ENCODE measurements at regions not wholly inside any gene's neighbourhood (a gene's known extent, or its start where the extent isn't known, plus 50 kb on each side); places are given as distances from the start of the nearest gene placed in this dataset.
"Not testable (repeated sequence)": the region's sequence is repeated elsewhere in the genome, so short reads cannot be mapped to it uniquely, and the experiment has no call there.

DNA sequence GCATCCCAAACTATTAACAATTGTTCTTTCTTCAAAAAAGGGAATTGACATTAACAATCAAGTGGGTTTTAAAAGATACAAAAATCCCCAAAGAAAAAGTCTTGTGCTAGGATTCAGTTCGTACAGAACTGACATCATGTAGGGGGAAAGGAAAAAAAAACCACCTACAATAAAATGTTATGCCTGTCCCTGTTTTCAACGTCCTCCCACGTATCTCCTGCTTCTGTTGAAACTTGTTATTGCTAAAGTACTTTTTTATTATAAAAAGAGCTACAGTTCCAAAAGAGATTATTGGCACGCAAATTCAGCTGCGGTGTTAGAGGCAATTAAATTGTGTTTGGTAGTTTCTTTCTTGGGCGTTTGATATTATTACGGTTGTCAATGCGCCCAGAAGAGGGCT is 102.8 kb upstream of the PHACTR1 start:
- DNase-seq = no peak

DNA sequence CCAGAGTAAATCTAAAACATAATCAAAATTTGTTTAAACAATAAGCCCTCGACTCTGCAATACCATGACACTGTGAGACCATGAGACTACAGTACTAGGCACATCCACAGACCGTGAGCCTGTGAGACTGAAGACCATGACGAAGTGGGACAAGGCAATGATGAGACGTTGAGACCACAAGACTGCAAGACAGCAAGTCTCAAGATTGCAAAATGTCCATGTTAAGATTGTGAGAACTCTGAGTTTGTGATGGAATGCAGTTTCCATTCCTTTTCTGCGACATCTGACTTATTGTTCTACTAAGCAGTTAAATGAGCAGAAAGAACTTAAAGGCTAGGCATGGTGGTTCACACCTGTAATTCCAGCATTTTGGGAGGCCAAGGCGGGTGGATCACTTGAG is 102.1 kb upstream of the PHACTR1 start:
- DNase-seq = no peak

DNA sequence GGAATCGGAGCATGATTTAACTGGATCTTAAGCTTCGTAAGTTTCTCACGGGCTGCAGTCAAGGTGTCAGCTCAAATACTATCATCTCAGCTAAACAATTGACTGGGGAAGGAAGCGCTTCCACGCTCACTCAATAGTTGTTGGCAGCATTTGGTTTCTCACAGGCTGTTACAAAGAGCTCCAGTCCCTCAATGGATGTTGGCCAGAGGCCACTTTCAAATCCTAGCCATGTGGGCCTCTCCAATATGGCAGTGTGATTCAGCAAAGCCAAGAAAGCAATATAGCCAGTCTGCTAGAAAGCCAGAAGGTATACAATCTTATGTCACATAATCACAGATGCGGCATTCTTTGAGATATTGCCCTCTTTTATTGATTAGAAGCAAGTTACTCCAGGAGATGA is 98.3 kb upstream of the PHACTR1 start:
- no peak for DNase-seq

DNA sequence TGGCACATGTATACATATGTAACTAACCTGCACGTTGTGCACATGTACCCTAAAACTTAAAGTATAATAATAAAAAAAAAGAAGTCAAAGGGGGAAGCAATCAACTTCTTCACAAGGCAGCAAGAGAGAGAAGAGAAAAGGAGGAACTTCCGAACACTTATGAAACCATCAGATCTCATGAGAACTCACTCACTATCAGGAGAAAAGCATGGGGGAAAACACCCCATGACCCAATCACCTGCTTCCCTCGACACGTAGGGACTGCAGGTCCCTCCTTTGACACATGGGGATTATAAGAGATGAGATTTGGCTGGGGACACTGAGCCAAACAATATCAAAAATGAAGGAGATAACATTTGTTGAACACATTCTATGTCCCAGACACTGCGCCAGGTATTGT is 94.8 kb upstream of the PHACTR1 start:
- DNase-seq = no peak

DNA sequence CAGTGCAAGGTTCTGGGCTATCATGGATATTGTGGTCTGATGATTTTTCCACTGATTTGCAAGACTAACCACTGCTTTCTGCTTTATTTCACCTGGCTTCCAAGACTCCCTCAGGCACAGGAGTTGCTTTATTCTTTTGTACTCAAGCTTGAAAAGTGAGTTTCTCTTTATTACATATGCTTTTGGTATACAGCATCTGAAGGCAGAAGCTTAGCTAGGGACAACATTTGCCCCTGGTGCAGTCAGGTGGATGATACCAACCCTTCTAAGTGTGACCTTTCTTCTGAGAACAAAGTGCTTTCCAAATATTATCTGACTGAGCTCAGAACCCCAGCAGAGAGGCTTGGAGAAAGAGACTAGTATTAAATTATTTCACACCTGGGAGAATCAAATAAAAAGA is 94.0 kb upstream of the PHACTR1 start:
- no peak for DNase-seq

DNA sequence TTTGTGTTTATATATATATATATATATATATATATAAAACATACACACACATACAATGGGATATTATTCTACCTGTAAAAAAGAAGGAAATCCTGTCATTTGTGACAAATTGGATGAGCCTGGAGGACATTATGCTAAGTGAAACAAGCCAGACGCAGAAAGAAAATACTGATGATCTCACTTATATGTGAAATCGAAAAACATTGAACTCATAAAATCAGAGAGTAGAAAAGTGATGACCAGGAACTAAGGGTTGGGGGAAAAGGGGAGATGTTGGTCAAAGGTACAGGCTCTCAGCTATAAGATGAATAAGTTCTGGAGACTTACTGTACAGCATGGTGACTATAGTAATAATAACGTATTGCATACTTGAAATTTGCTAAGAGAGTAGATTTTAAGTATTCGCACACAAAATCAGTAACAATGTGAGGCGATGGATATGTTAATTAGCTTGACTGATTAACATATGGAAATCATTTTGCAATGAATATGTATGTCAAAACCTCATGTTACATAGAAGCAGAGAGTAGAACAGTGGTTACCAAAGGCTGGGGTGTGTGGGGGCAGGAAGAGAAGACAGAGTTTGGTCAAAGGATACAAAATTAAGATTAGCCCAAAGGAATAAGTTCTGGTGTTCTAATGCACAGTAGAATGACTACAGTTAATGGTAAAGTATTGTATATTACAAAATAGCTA is 92.3 kb upstream of the PHACTR1 start:
- DNase-seq = no peak

DNA sequence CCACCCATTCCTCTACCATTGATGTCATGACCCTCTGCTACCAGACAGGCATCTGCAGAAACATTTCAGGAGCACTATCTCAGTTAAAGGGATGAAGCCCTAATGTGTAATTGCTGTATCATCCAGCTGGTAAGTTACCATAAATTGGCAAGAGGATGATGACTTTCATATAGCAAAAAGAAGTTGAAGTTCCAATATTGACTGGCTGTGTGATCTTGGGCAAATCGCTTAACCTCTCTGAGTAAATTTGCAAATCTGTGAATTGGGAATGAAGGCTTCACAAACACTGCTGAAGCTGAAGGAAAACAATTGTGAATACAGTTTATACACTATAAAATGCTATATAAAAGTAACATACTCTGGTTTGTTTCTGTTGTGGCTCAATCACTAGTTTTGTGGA is 89.5 kb upstream of the PHACTR1 start:
- no peak for DNase-seq

DNA sequence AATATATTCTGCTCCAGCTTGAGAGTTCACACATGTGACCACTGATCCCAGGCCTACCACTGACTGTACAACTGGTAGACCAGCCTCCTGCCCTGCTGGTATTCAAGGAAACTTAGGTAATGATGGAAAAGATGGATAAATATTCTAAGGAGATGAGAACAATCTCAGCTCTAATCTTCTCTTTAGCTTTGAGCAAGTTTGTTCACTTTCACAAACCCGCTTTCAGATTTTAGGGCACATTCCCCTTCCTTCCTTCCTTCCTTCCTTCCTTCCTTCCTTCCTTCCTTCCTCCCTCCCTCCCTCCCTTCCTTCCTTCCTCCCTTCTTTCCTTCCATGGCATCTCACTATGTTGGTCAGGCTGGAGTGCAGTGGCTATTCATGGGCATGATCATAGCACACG is 88.2 kb upstream of the PHACTR1 start:
- DNase-seq = no peak

DNA sequence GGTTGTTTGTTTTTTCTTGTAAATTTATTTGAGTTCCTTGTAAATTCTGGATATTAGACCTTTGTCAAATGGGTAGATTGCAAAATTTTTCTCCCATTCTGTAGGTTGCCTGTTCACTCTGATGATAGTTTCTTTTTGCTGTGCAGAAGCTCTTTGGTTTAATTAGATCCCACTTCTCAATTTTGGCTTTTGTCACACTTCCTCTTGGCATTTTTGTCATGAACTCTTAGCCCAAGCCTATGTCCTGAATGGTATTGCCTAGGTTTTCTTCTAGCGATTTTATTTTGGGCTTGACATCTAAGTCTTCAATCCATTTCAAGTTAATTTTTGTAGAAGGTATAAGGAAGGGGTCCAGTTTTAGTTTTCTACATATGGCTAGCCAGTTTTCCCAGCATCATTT is 82.8 kb upstream of the PHACTR1 start:
- DNase-seq = not testable (repeated sequence)

DNA sequence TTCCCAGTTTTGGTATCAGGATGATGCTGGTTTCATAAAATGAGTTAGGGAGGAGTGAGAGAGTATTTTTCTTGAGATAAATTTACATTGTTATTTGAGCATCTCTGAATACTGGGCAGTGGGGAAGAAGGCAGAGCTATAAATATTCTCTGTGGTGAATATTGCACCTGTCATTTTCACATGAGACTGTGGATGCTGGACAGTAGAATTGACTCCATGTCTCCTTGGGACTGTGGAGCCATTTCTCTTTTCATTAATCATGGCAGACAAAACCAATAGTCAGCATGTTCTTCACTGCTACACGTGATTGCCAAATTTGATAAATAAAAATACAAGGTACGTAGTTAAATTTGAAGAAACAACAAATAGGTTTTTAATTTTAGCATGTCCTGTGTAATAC is 81.2 kb upstream of the PHACTR1 start:
- no peak for DNase-seq

DNA sequence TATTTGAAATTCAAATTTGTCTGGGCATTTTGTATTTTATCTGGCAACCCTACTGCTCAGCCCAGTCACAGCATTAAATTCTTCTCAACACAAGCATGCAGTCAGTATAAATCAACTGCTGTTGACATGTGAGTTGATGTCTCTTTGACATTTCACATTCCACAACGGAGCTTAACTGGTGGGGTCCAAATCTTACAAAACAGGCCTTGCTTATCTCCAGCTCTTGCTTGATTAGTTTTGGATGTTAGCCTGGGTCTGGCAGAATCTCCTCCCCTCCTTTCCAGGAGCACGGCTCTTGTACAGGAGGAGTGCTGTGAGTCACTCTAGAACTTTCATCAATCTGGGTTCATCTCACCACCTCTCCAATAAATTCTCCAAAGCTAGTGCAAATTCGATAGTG is 80.8 kb upstream of the PHACTR1 start:
- no peak for DNase-seq

DNA sequence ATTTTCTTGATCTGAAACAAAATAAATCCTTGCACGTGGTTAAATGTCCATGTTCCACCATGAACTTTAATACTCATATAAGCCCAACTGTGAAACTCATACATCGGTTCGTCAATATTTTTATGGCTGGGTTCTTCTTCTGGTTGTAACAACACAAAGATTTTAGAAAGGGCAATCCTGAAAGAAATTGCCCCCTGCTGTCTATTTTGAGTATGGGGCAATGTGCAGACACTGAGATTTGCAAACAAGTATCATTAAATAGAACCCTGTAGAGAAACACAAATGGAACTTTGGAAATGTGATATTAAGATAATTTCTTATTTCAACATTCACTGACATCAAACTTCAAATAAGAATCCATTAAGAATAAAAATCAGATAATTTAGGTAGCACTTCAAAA is 80.2 kb upstream of the PHACTR1 start:
- no peak for DNase-seq

DNA sequence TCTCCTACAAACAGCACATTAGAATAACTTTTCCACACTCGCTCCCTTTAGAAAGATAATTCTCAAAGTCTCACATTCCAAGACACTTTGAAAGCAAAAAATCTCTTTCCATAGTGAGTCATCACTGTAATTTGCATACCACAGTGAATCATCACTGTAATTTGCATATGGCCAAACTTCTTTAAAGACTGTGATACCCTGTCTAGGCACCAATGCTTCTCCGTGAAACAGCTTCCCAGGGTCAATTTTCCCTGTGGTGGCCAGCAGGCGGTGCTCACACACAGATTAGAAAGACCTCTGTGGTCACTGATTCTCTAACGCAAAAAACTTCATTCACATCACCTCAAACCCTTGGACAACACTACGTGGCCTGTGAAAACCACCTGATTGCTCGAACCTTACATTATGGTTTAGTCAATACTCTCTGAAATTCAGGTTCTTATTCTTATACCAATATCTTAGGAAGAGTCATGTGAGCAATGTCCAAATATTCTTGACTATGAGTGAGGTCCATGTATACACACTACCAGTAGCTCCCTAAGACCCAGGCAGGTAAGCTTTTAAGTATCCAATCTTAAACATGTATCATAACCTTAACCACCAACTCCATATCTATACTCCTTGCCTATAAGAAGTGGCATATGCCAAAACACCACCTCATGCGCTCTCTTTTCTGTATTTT is 78.5 kb upstream of the PHACTR1 start:
- peak; percentile 28 for DNase-seq

DNA sequence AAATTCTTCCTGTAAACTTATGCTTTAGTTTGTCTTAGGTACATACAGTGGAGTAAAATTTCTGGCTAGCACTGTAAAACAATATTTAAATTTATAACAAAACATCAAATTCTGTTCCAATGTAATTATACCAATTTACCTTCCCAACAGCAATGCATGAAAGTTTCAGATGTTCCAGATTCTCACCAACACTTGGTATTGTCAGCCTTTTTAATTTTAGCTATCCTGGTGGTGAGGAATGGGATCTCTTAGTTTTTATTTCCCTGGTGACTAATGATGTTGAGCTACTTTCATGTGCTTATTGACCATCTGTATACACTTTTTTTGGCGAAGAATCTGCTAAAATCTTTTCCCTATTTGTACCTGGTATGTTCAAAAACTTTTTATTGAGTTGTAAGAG is 76.1 kb upstream of the PHACTR1 start:
- no peak for DNase-seq

DNA sequence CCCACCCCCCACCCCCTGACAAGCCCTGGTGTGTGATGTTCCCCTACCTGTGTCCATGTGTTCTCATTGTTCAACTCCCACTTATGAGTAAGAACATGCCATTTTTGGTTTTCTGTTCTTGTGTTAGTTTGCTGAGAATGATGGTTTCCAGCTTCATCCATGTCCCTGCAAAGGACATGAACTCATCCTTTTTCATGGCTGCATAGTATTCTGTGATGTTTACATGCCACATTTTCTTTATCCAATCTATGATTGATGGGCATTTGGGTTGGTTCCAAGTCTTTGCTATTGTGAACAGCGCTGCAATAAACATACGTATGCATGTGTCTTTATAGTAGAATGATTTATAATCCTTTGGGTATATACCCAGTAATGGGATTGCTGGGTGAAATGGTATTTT is 74.8 kb upstream of the PHACTR1 start:
- not testable (repeated sequence) for DNase-seq

DNA sequence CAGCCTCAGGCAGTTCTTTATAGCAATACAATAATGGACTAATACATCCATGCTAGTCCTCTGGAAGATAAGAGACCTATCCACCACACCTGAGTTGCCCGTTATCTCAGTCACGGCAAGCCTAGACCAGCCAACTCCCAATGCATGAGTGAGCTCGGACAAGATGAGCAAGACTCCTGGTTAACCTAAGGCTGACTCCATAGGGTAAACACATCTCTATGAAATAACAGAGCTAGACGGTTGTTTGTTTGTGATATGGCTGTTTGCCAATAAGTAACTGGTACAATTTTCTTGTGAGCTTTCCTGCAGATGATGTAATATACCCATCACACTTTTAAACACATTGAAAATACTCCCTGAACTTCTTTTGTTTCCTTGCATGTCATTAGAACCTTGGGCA is 70.6 kb upstream of the PHACTR1 start:
- no peak for DNase-seq

DNA sequence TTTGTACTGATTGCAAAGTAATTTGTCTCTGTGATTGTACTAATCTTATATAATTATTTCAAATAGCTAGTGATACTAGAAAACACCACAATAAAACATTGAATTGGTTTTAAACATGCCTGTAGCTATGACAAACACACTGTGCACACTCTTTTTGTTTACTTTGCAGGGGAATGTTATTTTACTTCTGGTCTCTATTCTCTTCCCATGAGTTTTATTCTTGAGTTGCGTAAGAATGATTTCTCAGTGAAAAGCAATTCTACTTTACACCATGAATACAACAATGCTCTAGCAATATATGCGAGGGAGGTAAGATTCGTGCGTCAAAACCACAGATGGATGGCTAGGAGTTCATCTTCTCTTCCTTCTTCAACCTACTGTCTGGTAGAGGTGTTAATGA is 68.4 kb upstream of the PHACTR1 start:
- no peak for DNase-seq

DNA sequence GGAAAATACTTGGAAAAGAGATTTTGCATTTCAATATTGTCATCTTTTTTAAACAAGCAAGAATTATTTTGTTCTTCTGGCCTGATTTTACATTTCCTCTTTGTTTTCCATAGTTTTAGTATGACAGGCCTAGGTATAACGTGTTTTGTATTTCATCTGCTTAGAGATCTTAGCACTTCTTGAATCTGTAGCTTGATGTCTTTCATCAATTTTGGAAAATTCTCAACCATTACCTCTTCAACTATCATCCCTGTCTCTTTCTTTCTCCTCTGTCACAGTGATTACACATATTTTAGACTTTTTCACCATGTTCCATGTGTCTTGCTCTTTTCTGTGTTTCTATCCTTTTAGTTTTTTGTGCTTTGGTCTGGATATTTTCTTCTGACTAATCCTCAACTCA is 67.2 kb upstream of the PHACTR1 start:
- no peak for DNase-seq

DNA sequence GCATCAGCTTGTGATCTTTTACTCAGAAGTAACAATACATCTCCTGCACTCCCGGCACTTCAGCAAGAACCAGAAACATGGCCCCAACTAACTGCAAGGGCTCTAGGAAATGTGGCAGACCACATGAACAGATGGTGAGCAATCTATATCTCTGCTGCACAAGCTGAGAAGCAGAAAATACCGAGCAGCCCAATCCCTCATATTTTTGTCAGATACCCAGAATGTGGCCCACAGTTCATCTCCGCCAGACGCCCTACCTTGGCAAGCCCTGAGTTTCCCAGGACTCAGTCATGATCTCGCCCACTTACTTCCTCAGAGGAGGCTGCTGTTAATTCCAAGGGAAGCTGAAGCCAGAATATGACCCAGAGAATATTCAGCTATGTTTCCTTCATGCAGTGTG is 63.1 kb upstream of the PHACTR1 start:
- no peak for DNase-seq

DNA sequence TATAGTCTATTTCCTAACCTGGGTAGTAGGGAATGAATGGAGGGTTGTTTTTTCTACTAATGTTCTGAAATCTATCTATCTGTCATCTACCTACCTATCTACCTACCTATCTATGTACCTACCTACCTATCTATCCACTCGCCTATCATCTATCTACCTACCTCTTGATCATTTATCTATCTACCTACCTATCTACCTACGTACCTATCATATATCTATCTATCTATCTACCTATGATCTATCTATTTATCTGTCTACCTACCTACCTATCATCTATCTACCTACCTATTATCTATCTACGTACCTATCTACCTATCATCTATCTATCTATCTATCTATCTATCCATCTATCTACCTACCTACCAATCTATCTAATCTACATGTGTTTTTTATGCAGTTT is 62.5 kb upstream of the PHACTR1 start:
- DNase-seq = no peak

DNA sequence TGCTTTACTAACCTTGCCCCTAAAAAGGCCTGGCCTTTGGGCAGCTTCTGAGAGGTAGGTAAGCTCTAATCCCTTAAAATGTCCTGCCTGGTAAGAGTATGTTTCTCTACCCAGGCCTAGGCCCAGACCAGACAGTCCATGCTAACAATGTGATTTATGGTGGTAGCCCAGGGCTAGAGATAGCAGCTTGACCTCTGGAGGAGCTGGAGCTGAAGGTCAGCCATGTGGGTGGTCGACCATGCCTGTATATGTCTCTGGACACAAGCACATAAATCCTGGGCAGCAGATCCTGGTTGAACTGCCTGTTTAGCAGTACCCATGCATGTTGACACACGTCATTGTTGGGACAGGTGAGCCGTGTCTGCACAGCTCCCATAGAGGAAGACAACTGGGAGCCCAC is 62.1 kb upstream of the PHACTR1 start:
- no peak for DNase-seq

DNA sequence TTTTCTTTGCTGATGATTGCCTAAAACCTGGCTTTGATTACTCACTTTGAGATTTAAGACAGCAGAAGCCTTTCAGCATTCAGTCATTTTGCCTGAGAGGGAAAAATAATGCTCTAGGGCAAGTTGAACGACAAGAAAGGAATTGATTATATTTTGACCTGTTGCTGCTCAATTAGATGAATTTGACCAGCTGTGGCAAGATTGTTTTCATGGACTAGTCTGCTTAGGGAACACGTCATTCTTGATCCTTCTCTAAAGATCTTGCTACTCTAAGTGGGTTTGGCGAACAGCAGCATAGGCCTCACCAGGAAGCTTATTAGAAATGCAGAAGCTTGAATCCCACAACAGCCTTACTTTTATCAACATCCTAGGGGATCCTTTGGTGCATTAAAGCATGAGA is 59.7 kb upstream of the PHACTR1 start:
- no peak for DNase-seq

DNA sequence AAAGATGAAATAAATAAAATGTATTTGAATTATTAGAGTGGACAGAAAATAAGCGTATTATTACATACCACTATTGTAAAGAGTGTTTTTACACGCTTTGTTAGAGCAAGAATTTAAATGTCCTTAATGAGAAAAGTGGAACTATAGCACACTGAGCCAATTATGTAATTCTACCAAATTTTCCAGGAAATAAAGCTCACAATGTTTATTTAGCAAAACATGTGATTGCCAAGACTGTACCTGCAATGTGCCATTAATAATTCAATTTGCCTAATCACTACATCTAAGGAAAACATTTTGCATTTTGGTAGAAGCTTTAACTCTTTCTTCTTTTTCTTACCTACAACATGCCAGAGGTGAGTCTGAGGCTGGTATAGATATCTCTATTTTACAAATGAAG is 58.7 kb upstream of the PHACTR1 start:
- no peak for DNase-seq

DNA sequence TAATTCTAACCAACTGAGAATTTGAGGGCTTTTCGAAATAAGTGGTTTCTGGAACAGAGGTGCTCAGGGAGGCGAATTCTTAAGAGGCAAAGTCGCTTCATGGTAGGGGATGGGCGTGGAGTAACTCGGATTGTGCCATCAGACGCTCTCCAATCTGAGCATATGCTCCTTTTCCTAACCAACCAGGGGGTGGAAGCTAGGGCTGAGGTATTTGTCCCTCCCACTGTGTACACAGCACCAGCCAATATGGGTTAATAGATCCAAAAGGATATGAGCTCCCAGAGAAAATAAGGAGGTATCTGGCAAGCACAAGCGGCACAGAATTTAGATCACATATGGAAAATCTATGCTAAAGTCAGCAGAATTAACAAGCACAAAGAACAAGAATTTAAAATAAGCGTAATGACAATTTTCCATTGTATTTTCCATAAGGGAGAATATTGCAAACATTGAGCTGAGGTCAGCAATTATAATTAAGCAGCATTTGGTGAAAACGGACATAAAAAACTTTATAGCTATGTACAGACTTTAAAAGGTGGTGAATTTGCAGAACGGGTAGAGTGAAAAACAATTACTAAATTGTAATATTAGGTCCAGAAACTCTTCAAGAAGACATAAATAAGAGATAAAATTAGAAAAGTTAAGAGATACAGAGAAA is 55.0 kb upstream of the PHACTR1 start:
- peak; percentile 25 for DNase-seq
